Activated CD4-positive, alpha-beta memory T cell treated with anti-CD3 and anti-CD28 coated beads for 36 hours (primary cell): ENCODE measurements at regions not wholly inside any gene's neighbourhood (a gene's known extent, or its start where the extent isn't known, plus 50 kb on each side); places are given as distances from the start of the nearest gene placed in this dataset.

Source experiments
- CTCF ChIA-PET: fragments of 350-600 bp; sonication (Branson Sonifier 250); formaldehyde crosslinking; loops from one replicate; lab custom pipeline; 2021; ENCODE audit warnings: antibody characterized with exemption, inconsistent platforms; lab: Charles Lee
- POLR2A ChIA-PET: fragments of 350-600 bp; sonication (Branson Sonifier 250); formaldehyde crosslinking; loops from one replicate; lab custom pipeline; 2021; ENCODE audit warnings: antibody characterized with exemption; lab: Charles Lee
- DNase-seq: peaks from one replicate; pipeline ENCODE4 v3.0.0-alpha.2; 2020
- H3K27ac Mint-ChIP-seq: one replicate; pipeline ENCODE4 v1.8.0; 2021; ENCODE audit warnings: mixed read lengths
- H3K27me3 Mint-ChIP-seq: one replicate; pipeline ENCODE4 v1.8.0; 2021; ENCODE audit warnings: mixed read lengths
- H3K36me3 Mint-ChIP-seq: one replicate; pipeline ENCODE4 v1.8.0; 2021; ENCODE audit warnings: mixed read lengths
- H3K4me1 Mint-ChIP-seq: one replicate; pipeline ENCODE4 v1.8.0; 2021; ENCODE audit warnings: low read depth, mixed read lengths
- H3K4me3 Mint-ChIP-seq: one replicate; pipeline ENCODE4 v1.8.0; 2021; ENCODE audit warnings: mild to moderate bottlenecking, mixed read lengths
- H3K9me3 Mint-ChIP-seq: one replicate; pipeline ENCODE4 v1.8.0; 2021; ENCODE audit warnings: mixed read lengths
- intact Hi-C: fragments of 100-400 bp; cut with micrococcal nuclease; formaldehyde crosslinking; loops from one replicate; pipeline ENCODE4 v1.15.1; 2023

GRCh38 chr11:8790968-8791367 lies 108.4 kb downstream of the RPL27A start:
- H3K27me3 Mint-ChIP-seq, result peaks cover 3% of the 10 kb centered on the region
- DNase-seq, result no peak

GRCh38 chr11:8792710-8793109 lies 110.1 kb downstream of the RPL27A start:
- no peak overlapping the region for H3K4me3 Mint-ChIP-seq
- intact Hi-C loops, result no loop called here
- H3K27me3 Mint-ChIP-seq, result peaks cover 4% of the 10 kb centered on the region
- H3K9me3 Mint-ChIP-seq, result no peaks in the 10 kb centered on the region
- POLR2A ChIA-PET, result no interaction called here
- H3K4me1 Mint-ChIP-seq, result no peaks in the 10 kb centered on the region
- DNase-seq, result no peak
- no peaks in the 10 kb centered on the region for H3K36me3 Mint-ChIP-seq
- CTCF ChIA-PET, result no interaction called here
- no peak overlapping the region for H3K27ac Mint-ChIP-seq

More at GRCh38 chr11:8790968-8791367, 108.4 kb downstream of the RPL27A start:
- CTCF ChIA-PET, result interaction anchor here (0.8 kb wide), 1 partner anchor 168 kb away, joined by 3 read pairs; no protein-coding TSS in a partner anchor
- no peaks in the 10 kb centered on the region for H3K36me3 Mint-ChIP-seq
- no peak overlapping the region for H3K4me3 Mint-ChIP-seq
- POLR2A ChIA-PET, result interaction anchor here (0.6 kb wide), 1 partner anchor 831 kb away, joined by 3 read pairs; no protein-coding TSS in a partner anchor
- no peaks in the 10 kb centered on the region for H3K4me1 Mint-ChIP-seq
- H3K9me3 Mint-ChIP-seq, result no peaks in the 10 kb centered on the region
- intact Hi-C loops, result no loop called here
- H3K27ac Mint-ChIP-seq, result no peak overlapping the region

- DNase-seq, result no peak
- Mint-ChIP-seq H3K9me3 (no peaks in the 10 kb centered on the region), H3K27ac (no peak overlapping the region), H3K36me3 (no peaks in the 10 kb centered on the region), H3K4me3 (no peak overlapping the region), H3K27me3 (peaks cover 7% of the 10 kb centered on the region), H3K4me1 (no peaks in the 10 kb centered on the region)
- intact Hi-C loops, result no loop called here
- ChIA-PET POLR2A (no interaction called here), CTCF (no interaction called here)
Measured at GRCh38 chr11:8793114-8793777, 110.7 kb downstream of the RPL27A start.

GRCh38 chr11:8794126-8794525 lies 111.5 kb downstream of the RPL27A start:
- POLR2A ChIA-PET, result no interaction called here
- H3K9me3 Mint-ChIP-seq, result no peaks in the 10 kb centered on the region
- intact Hi-C loops, result no loop called here
- H3K27me3 Mint-ChIP-seq, result peaks cover 9% of the 10 kb centered on the region
- no peaks in the 10 kb centered on the region for H3K36me3 Mint-ChIP-seq
- H3K4me3 Mint-ChIP-seq, result no peak overlapping the region
- CTCF ChIA-PET, result no interaction called here
- no peaks in the 10 kb centered on the region for H3K4me1 Mint-ChIP-seq
- H3K27ac Mint-ChIP-seq, result no peak overlapping the region
- no peak for DNase-seq

GRCh38 chr11:8794677-8795103 lies 112.1 kb downstream of the RPL27A start:
- ChIA-PET POLR2A (no interaction called here), CTCF (no interaction called here)
- no peak for DNase-seq
- Mint-ChIP-seq H3K27me3 (peaks cover 10% of the 10 kb centered on the region), H3K36me3 (no peaks in the 10 kb centered on the region), H3K4me1 (no peaks in the 10 kb centered on the region), H3K9me3 (no peaks in the 10 kb centered on the region), H3K4me3 (no peak overlapping the region), H3K27ac (no peak overlapping the region)
- intact Hi-C loops, result no loop called here

- Mint-ChIP-seq H3K4me1 (no peaks in the 10 kb centered on the region), H3K9me3 (no peaks in the 10 kb centered on the region), H3K4me3 (no peak overlapping the region), H3K36me3 (no peaks in the 10 kb centered on the region), H3K27ac (no peak overlapping the region), H3K27me3 (peaks cover 10% of the 10 kb centered on the region)
- ChIA-PET CTCF (interaction anchor here (1.0 kb wide), 1 partner anchor 341 kb away, joined by 3 read pairs; no protein-coding TSS in a partner anchor), POLR2A (interaction anchor here (0.6 kb wide), 1 partner anchor 13 kb away, joined by 3 read pairs; no protein-coding TSS in a partner anchor)
- intact Hi-C loops, result no loop called here
- DNase-seq, result no peak
Measured at GRCh38 chr11:8796941-8797340, 114.0 kb upstream of the AKIP1 start.

GRCh38 chr11:8799273-8799672 lies 111.7 kb upstream of the AKIP1 start:
- no peaks in the 10 kb centered on the region for H3K36me3 Mint-ChIP-seq
- no peak overlapping the region for H3K4me3 Mint-ChIP-seq
- H3K4me1 Mint-ChIP-seq, result no peaks in the 10 kb centered on the region
- POLR2A ChIA-PET, result no interaction called here
- H3K9me3 Mint-ChIP-seq, result no peaks in the 10 kb centered on the region
- DNase-seq, result no peak
- intact Hi-C loops, result no loop called here
- CTCF ChIA-PET, result no interaction called here
- H3K27ac Mint-ChIP-seq, result no peak overlapping the region
- H3K27me3 Mint-ChIP-seq, result peaks cover 10% of the 10 kb centered on the region

- H3K27ac Mint-ChIP-seq, result no peak overlapping the region
- H3K9me3 Mint-ChIP-seq, result no peaks in the 10 kb centered on the region
- POLR2A ChIA-PET, result no interaction called here
- H3K4me1 Mint-ChIP-seq, result no peaks in the 10 kb centered on the region
- CTCF ChIA-PET, result no interaction called here
- DNase-seq, result no peak
- intact Hi-C loops, result no loop called here
- H3K27me3 Mint-ChIP-seq, result peaks cover 8% of the 10 kb centered on the region
- no peak overlapping the region for H3K4me3 Mint-ChIP-seq
- no peaks in the 10 kb centered on the region for H3K36me3 Mint-ChIP-seq
Measured at GRCh38 chr11:8800520-8801110, 110.4 kb upstream of the AKIP1 start.

GRCh38 chr11:8801121-8801520 lies 109.9 kb upstream of the AKIP1 start:
- Mint-ChIP-seq H3K9me3 (no peaks in the 10 kb centered on the region), H3K4me1 (no peaks in the 10 kb centered on the region), H3K4me3 (no peak overlapping the region), H3K27me3 (peaks cover 7% of the 10 kb centered on the region), H3K36me3 (no peaks in the 10 kb centered on the region), H3K27ac (no peak overlapping the region)
- CTCF ChIA-PET, result no interaction called here
- intact Hi-C loops, result no loop called here
- POLR2A ChIA-PET, result no interaction called here
- DNase-seq, result no peak

GRCh38 chr11:8802251-8802650 lies 108.7 kb upstream of the AKIP1 start:
- no peaks in the 10 kb centered on the region for H3K36me3 Mint-ChIP-seq
- no peak for DNase-seq
- H3K9me3 Mint-ChIP-seq, result no peaks in the 10 kb centered on the region
- H3K27me3 Mint-ChIP-seq, result peaks cover 7% of the 10 kb centered on the region
- ChIA-PET CTCF (no interaction called here), POLR2A (no interaction called here)
- intact Hi-C loops, result no loop called here
- no peak overlapping the region for H3K27ac Mint-ChIP-seq
- H3K4me3 Mint-ChIP-seq, result no peak overlapping the region
- H3K4me1 Mint-ChIP-seq, result no peaks in the 10 kb centered on the region

GRCh38 chr11:8803973-8804372 lies 107.0 kb upstream of the AKIP1 start:
- peaks cover 2% of the 10 kb centered on the region for H3K27me3 Mint-ChIP-seq
- no peak overlapping the region for H3K27ac Mint-ChIP-seq
- CTCF ChIA-PET, result no interaction called here
- no peaks in the 10 kb centered on the region for H3K9me3 Mint-ChIP-seq
- H3K4me1 Mint-ChIP-seq, result no peaks in the 10 kb centered on the region
- H3K36me3 Mint-ChIP-seq, result no peaks in the 10 kb centered on the region
- H3K4me3 Mint-ChIP-seq, result no peak overlapping the region
- POLR2A ChIA-PET, result no interaction called here
- intact Hi-C loops, result no loop called here
- no peak for DNase-seq

GRCh38 chr11:8805296-8805695 lies 105.7 kb upstream of the AKIP1 start:
- Mint-ChIP-seq H3K27me3 (peaks cover 9% of the 10 kb centered on the region), H3K9me3 (no peaks in the 10 kb centered on the region), H3K4me3 (no peak overlapping the region), H3K36me3 (no peaks in the 10 kb centered on the region), H3K27ac (no peak overlapping the region), H3K4me1 (no peaks in the 10 kb centered on the region)
- intact Hi-C loops, result no loop called here
- ChIA-PET POLR2A (no interaction called here), CTCF (no interaction called here)
- DNase-seq, result no peak

- ChIA-PET POLR2A (no interaction called here), CTCF (no interaction called here)
- H3K36me3 Mint-ChIP-seq, result no peaks in the 10 kb centered on the region
- no peak overlapping the region for H3K4me3 Mint-ChIP-seq
- H3K9me3 Mint-ChIP-seq, result no peaks in the 10 kb centered on the region
- no peak for DNase-seq
- peaks cover 5% of the 10 kb centered on the region for H3K4me1 Mint-ChIP-seq
- H3K27ac Mint-ChIP-seq, result no peak overlapping the region
- H3K27me3 Mint-ChIP-seq, result peaks cover 19% of the 10 kb centered on the region
- intact Hi-C loops, result no loop called here
Measured at GRCh38 chr11:8806974-8807373, 104.0 kb upstream of the AKIP1 start.
